ENCODE measurements at regions not wholly inside any gene's neighbourhood (a gene's known extent, or its start where the extent isn't known, plus 50 kb on each side); places are given as distances from the start of the nearest gene placed in this dataset.

GRCh38 chr7:142308918-142309317, 51.1 kb upstream of the PRSS58 start:
- ATAC-seq (no peak), DNase-seq (ENCODE audit: low spot score) (no peak)

DNA sequence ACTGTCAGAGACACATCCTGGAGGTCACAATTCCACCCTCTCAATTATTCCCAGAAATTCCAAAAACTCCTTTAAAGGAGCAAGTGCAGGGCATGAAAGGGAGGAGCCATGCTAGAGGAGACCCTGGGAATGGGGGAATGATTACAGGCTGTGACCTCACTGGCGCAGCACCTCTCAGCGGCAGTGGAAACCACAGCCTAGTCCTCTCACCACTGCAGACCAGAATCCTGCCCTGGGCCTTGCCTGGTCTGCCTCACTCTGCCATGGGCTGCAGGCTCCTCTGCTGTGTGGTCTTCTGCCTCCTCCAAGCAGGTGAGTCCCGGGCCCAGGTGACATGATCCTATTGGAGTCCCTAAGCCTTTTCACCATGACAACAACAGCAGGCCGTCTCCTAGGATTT, 50.5 kb upstream of the PRSS58 start:
- ATAC-seq (no peak), DNase-seq (ENCODE audit: low spot score) (no peak)
